NCI-H446 treated with DMSO at 0.1 percent for 48 hours (cell line): ENCODE measurements at regions not wholly inside any gene's neighbourhood (a gene's known extent, or its start where the extent isn't known, plus 50 kb on each side); places are given as distances from the start of the nearest gene placed in this dataset.
"Not testable (repeated sequence)": the region's sequence is repeated elsewhere in the genome, so short reads cannot be mapped to it uniquely, and the experiment has no call there.

Experiments used
- DNase-seq: peaks from one replicate; lab custom pipeline; 2025; lab: John Stamatoyannopoulos, UW

- DNase-seq: not testable (repeated sequence)
Observed at GRCh38 chr15:24311692-24312091, 363.9 kb upstream of the NPAP1 start.

GRCh38 chr15:24316326-24316725 is 359.2 kb upstream of the NPAP1 start:
- not testable (repeated sequence) for DNase-seq

DNA sequence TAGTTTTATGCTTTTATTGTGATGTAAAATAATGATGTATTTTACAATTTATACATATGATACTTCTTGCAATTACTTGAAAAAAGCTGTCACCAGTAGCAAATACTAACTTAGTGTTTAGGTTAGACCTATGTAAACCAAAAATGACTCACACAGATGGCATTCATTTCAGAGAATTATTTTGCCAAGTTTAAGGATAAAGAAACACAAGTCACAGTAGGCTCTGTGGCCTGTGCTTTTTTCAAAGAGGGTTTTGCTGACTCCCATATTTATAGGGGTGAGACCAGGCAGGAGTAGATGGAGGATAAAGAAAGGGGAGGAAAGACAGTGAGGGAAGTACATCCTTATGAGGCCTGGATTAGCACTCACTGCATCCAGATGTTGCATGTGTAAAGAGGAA is 356.6 kb upstream of the NPAP1 start:
- no peak for DNase-seq

GRCh38 chr15:24324096-24324495 is 351.5 kb upstream of the NPAP1 start:
- not testable (repeated sequence) for DNase-seq

- not testable (repeated sequence) for DNase-seq
Observed at GRCh38 chr15:24326513-24326912, 349.1 kb upstream of the NPAP1 start.

DNA sequence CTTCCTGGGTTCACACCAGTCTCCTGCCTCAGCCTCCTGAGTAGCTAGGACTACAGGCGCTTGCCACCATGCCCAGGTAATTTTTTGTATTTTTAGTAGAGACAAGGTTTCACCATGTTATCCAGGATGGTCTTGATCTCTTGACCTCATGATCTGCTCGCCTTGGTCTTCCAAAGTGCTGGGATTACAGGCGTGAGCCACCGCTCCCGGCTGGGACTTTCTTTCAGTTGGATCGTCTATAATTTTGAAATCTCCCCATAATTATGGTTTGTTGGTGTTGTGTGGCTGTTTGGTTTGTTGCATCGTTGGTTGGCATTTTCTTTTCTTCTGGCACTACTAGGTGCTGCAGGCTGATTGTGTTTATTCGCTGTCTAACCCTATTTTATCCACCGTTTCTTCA is 343.6 kb upstream of the NPAP1 start:
- not testable (repeated sequence) for DNase-seq

GRCh38 chr15:24341876-24342275 is 333.7 kb upstream of the NPAP1 start:
- DNase-seq: not testable (repeated sequence)

- DNase-seq: not testable (repeated sequence)
Observed at GRCh38 chr15:24352777-24353176, 322.8 kb upstream of the NPAP1 start.

DNA sequence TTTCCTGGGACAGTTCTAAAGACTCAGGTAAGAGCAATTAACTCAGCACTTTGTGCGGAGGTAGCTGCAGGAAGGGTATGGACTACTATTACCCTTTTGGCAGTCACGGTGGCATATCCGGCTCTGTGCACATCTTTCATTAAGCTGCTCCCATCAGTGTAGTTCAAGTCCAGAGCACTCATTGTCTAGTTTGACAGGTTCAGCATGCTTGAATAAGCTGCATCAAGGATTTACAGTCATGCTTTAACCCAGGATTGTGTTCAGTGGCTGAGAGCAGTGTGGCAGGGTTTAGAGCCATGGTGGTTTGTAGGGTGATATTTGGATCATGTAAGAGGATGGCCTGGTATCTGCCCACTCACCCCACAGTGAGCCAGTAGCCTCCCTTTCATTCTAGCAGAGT is 294.5 kb upstream of the NPAP1 start:
- DNase-seq: not testable (repeated sequence)

- DNase-seq: not testable (repeated sequence)
Observed at GRCh38 chr15:24385258-24385657, 290.3 kb upstream of the NPAP1 start.

GRCh38 chr15:24394303-24394702 is 281.3 kb upstream of the NPAP1 start:
- DNase-seq: no peak

DNA sequence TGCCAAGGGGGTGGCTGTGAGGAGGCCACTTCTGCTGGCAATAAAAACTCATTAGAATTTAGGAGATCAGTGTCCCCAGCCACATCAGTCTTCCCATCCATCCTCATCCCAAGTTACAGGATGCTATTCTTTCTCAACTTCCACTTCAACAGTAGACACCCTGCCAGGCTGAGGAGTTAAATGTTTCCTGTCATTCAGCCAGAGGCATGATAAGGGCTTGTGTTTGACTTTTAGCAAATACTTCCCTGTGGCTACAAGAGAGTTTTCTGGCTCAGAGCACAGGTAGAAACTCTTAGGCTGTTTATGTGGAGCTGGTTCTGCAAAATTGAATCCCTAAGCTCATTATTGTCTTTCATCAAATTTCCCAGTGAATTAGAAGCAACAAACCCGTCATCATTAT is 262.9 kb upstream of the NPAP1 start:
- not testable (repeated sequence) for DNase-seq

DNA sequence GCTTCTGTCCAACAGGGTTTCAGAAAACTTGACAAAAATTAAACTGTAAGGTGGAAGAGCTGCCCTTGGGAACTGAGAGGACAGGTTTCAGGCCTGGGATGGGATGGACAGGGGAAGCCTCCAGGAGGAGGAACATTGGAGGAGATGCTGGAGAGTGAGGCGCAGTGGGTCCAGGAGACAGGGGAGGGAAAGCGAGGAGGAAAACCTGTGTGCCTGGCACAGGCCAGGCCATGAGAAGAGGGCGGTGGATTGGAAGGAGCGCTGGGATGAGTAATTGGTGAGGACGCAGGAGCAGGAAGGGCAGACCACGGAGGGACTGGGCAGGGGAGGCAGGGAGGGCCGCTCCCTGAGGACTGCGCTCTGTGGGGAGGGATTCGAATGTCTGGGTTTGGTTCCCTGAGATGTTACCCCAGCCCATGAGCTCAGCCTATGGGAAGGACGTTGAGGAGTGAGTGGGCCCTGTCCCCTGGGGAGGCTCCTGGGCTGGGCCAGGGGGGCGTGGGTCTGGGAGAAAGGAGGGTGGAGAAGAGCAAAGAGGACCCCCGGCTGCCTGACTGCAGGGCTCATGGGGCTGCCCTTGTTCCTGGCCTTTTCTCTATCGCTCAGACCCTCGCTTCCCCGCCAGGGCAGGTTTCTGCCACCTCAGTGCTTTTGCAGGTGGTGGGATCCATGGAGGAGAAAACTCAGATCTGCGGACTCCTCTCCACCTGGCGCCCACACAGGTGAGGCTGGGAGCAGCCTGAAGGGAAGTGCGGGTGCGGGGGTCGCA is 249.1 kb upstream of the NPAP1 start:
- DNase-seq: not testable (repeated sequence)

- not testable (repeated sequence) for DNase-seq
Observed at GRCh38 chr15:24427055-24427400, 248.5 kb upstream of the NPAP1 start.

DNA sequence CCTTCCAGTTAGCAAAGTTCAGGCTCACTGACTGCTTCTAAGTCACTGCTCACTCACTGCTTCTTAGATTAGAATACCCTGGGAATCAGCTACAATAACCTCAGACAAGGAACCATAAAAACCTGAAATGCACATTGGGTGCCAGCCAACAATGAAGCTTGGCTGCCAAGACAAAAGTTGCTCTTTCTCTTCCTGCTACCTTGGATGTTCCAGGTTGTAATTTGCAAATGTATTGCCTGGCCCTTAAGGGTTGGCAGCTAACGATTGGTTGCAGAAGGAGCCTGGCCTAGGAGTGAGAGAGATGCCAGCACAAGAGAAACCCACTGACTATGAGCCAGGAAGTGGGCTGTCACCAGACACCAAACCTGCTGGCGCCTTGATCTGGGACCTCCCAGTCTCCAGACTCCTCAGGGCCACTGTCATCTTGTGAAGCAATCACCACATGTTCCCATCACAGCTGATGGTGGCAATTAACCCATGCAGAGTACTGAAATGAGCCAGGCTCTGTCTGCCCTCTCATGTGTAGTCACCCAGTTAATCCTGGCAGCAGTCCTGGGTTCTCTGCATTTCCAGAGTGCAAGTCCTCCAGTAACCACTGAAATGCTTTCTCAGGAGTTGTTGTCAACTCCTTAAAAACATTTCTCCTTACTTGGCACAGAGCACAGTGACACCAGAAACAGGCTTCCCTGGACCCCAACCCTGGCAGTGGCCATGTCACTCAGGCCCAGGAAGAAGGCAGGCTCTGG is 240.3 kb upstream of the NPAP1 start:
- DNase-seq: not testable (repeated sequence)

DNA sequence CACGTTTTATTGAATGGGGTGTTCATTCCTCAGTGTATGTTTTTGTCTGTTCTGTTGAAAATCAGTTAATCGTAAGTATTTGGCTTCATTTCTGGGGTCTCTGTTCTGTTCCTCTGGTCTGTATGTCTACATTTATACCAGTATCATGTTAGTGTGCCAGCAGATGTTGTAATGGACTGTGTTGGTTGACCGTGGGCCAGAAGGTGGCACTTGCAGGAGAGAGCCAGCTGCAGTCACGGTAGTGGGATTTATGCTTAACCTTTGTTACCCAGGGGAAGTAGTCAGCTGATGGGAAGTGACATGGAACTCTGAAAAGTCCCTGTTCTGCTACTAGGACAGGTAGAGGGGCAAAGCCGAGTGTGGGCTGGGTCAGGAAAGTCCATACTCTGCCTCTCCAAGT is 238.3 kb upstream of the NPAP1 start:
- DNase-seq: not testable (repeated sequence)

DNA sequence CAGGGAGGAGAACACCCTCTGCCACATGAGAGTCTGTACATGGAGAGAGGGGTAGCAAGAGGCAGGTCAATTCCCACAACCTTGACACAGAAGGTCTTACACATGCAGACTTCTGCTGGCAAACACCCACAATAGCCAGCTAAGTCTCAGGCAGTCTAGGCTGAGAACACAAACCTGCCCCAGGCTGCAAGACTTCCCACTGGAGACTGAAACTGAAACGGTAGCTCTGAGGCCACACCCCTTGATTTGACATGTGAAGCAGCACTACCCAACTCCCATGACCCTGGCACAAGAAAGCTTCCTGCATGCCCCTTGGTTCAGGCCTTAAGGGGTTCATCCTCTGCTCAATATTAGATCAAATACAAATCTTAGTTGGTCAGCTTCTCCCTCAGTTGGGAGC is 237.8 kb upstream of the NPAP1 start:
- not testable (repeated sequence) for DNase-seq

GRCh38 chr15:24477107-24478025 is 198.2 kb upstream of the NPAP1 start:
- not testable (repeated sequence) for DNase-seq

- not testable (repeated sequence) for DNase-seq
Observed at GRCh38 chr15:24485885-24486567, 189.5 kb upstream of the NPAP1 start.

GRCh38 chr15:24488164-24488907 is 187.2 kb upstream of the NPAP1 start:
- DNase-seq: not testable (repeated sequence)

- DNase-seq: not testable (repeated sequence)
Observed at GRCh38 chr15:24505216-24505615, 170.4 kb upstream of the NPAP1 start.
